Muscle of arm (tissue), 1 donor: ENCODE measurements at regions not wholly inside any gene's neighbourhood (a gene's known extent, or its start where the extent isn't known, plus 50 kb on each side); places are given as distances from the start of the nearest gene placed in this dataset.
A peak's percentile ranks its signal among the peaks of the same experiment; 100 is the strongest.

ENCODE experiments used
- DNase-seq: peaks from one replicate; pipeline ENCODE4 v3.0.0-alpha.2; 2013

GRCh38 chr14:21991130-21991529 is 317.5 kb upstream of the OR4E1 start:
- DNase-seq, result no peak

- no peak for DNase-seq
Observed at GRCh38 chr14:21990116-21990515, 316.5 kb upstream of the OR4E1 start.

GRCh38 chr14:21989090-21989489 is 315.5 kb upstream of the OR4E1 start:
- DNase-seq, result no peak

- no peak for DNase-seq
Observed at GRCh38 chr14:21988413-21988812, 314.8 kb upstream of the OR4E1 start.

- DNase-seq, result no peak
Observed at GRCh38 chr14:21987937-21988336, 314.3 kb upstream of the OR4E1 start.

GRCh38 chr14:21985081-21985480 is 311.5 kb upstream of the OR4E1 start:
- no peak for DNase-seq

GRCh38 chr14:21978999-21979314 is 305.3 kb upstream of the OR4E1 start:
- DNase-seq, result no peak

- no peak for DNase-seq
Observed at GRCh38 chr14:21978184-21978998, 304.8 kb upstream of the OR4E1 start.

GRCh38 chr14:21974741-21975140 is 301.1 kb upstream of the OR4E1 start:
- no peak for DNase-seq

- no peak for DNase-seq
Observed at GRCh38 chr14:21965042-21965441, 291.4 kb upstream of the OR4E1 start.

GRCh38 chr14:21964180-21964579 is 290.6 kb upstream of the OR4E1 start:
- no peak for DNase-seq

GRCh38 chr14:21960636-21961035 is 287.0 kb upstream of the OR4E1 start:
- DNase-seq, result no peak

- no peak for DNase-seq
Observed at GRCh38 chr14:21941885-21942284, 268.3 kb upstream of the OR4E1 start.

- no peak for DNase-seq
Observed at GRCh38 chr14:21940887-21941856, 267.6 kb upstream of the OR4E1 start.

- DNase-seq, result no peak
Observed at GRCh38 chr14:21939836-21940235, 266.2 kb upstream of the OR4E1 start.

- no peak for DNase-seq
Observed at GRCh38 chr14:21937996-21938395, 264.4 kb upstream of the OR4E1 start.

GRCh38 chr14:21933681-21934080 is 260.1 kb upstream of the OR4E1 start:
- DNase-seq, result no peak

GRCh38 chr14:21924479-21924878 is 250.9 kb upstream of the OR4E1 start:
- no peak for DNase-seq

- no peak for DNase-seq
Observed at GRCh38 chr14:21923820-21924219, 250.2 kb upstream of the OR4E1 start.

GRCh38 chr14:21921453-21921852 is 247.8 kb upstream of the OR4E1 start:
- no peak for DNase-seq

- peak; percentile 35 for DNase-seq
Observed at GRCh38 chr14:21917699-21918436, 244.2 kb upstream of the OR4E1 start.

- no peak for DNase-seq
Observed at GRCh38 chr14:21915826-21916225, 242.2 kb upstream of the OR4E1 start.
